ENCODE measurements at regions not wholly inside any gene's neighbourhood (a gene's known extent, or its start where the extent isn't known, plus 50 kb on each side); places are given as distances from the start of the nearest gene placed in this dataset.
"Not testable (repeated sequence)": the region's sequence is repeated elsewhere in the genome, so short reads cannot be mapped to it uniquely, and the experiment has no call there.

DNA sequence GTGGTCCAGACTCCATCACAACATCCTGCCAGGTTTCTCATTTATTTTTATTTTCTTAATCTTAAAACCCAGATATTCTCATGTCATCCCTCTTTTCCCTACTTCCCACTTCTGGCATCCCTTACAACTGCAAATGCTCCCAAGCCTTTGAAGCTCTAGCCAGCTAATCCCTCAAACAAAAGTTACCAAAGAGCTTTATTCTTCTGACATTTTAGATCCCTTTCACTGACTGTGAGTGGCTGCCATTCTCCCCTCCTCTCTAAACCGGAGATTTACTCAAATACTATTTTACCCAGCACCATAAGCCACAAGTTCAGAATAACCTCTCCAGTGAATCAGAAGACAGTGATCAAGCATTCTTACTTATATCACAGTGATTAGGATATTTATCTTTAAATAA, 569.0 kb upstream of the SYT4 start:
- no peaks in the 10 kb centered on the region for H3K9me2 ChIP-seq (ENCODE audit: insufficient read depth)
- H3F3A ChIP-seq (ENCODE audit: insufficient read depth), result peaks cover 21% of the 10 kb centered on the region
- no peaks in the 10 kb centered on the region for H3K9me3 ChIP-seq (ENCODE audit: low read depth)
- no peak overlapping the region for H3K27ac ChIP-seq
- no peaks in the 10 kb centered on the region for H3K36me3 ChIP-seq (ENCODE audit: low read depth)
- TF ChIP-seq EZH2 (IDR thresholded peaks at IDR 0.05; ENCODE audit: insufficient read depth, poor library complexity, severe bottlenecking) (no peak), EZH2phosphoT487 (IDR thresholded peaks at IDR 0.05; ENCODE audit: insufficient read depth, low read depth) (no peak)
- in situ Hi-C loops (cut with MboI), result no loop called here
- H4K20me1 ChIP-seq (ENCODE audit: insufficient read depth), result no peaks in the 10 kb centered on the region
- H3K4me1 ChIP-seq (ENCODE audit: insufficient read depth), result peaks cover 15% of the 10 kb centered on the region
- DNase-seq, result no peak
- 35 to 42% methylated on average over 1 of the region's 1 CpG for WGBS, 2 experiments (ENCODE audit: low coverage in 1 of 2, low lambda C conversion rate in 2 of 2, missing lambda C conversion rate in 2 of 2)
- H2AFZ ChIP-seq, result no peak overlapping the region
- H3K9ac ChIP-seq, result no peak overlapping the region
- no peaks in the 10 kb centered on the region for H3K79me2 ChIP-seq (ENCODE audit: insufficient read depth)
- no peaks in the 10 kb centered on the region for H3K27me3 ChIP-seq (replicated peaks; ENCODE audit: insufficient read depth)
- no peak overlapping the region for H3K4me3 ChIP-seq
- H3K4me2 ChIP-seq (ENCODE audit: unreplicated experiment), result no peak overlapping the region

DNA sequence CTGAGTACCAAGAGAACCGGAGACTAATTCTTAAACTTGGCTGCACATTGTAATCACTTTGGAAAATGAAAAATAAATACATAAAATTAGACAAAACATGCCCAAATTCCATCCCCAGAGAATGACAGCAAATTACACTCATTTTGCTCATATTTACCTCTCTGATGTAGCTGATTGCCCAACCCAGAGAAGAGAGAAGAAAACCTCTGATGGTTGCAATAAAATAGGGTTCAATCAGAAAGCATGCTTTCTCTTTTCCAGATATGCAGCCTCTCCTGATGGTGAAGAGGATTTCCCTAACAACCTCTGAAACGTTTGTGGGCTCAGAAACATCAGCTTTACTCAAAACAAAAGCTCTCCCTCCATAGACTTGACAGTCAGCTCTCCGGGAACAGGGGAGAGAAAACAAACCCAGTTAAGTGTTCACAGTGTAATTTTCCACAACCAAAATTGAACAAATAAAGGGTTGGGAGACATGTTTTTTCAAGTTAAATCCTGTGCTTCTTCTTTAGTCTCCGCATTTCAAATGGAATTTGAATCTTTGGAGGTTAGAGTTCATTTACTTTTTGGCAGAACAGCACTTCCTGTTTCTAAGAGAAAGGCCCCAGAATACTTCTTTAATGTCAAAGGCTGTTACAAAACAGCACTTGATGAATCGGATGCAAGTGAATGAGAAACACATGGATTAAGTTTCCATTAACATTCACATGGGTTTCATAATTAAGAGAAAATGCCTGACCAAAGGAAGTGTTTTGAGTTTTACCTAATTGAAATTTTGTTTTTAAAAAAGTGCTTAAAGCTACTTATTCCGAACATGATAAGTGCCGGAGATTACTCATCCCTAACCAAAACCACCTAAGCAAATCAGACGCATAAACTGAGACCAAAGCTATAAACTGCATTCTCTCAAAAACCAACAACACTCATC, 570.1 kb upstream of the SYT4 start:
- H3K9me2 ChIP-seq (ENCODE audit: insufficient read depth), result no peaks in the 10 kb centered on the region
- TF ChIP-seq EZH2phosphoT487 (IDR thresholded peaks at IDR 0.05; ENCODE audit: insufficient read depth, low read depth) (no peak), EZH2 (IDR thresholded peaks at IDR 0.05; ENCODE audit: insufficient read depth, poor library complexity, severe bottlenecking) (no peak)
- H3K4me1 ChIP-seq (ENCODE audit: insufficient read depth), result peaks cover 15% of the 10 kb centered on the region
- no peaks in the 10 kb centered on the region for H3K9me3 ChIP-seq (ENCODE audit: low read depth)
- H3K27ac ChIP-seq, result peak overlapping the region; percentile 45
- no peaks in the 10 kb centered on the region for H3K27me3 ChIP-seq (replicated peaks; ENCODE audit: insufficient read depth)
- H4K20me1 ChIP-seq (ENCODE audit: insufficient read depth), result no peaks in the 10 kb centered on the region
- H3K79me2 ChIP-seq (ENCODE audit: insufficient read depth), result no peaks in the 10 kb centered on the region
- DNase-seq, result peak; percentile 54
- peak overlapping the region; percentile 73 for H3K4me2 ChIP-seq (ENCODE audit: unreplicated experiment)
- peak overlapping the region; percentile 1; the same call in 1 of the 2 replicates for H3K9ac ChIP-seq
- in situ Hi-C loops (cut with MboI), result no loop called here
- WGBS, 2 experiments (ENCODE audit: low coverage in 1 of 2, low lambda C conversion rate in 2 of 2, missing lambda C conversion rate in 2 of 2), result 4 to 8% methylated on average over 8 of the region's 8 CpGs
- H3K4me3 ChIP-seq, result peak overlapping the region; percentile 43; the same call in 1 of the 2 replicates
- H2AFZ ChIP-seq, result peak overlapping the region; percentile 80
- H3F3A ChIP-seq (ENCODE audit: insufficient read depth), result peaks cover 21% of the 10 kb centered on the region
- no peaks in the 10 kb centered on the region for H3K36me3 ChIP-seq (ENCODE audit: low read depth)

DNA sequence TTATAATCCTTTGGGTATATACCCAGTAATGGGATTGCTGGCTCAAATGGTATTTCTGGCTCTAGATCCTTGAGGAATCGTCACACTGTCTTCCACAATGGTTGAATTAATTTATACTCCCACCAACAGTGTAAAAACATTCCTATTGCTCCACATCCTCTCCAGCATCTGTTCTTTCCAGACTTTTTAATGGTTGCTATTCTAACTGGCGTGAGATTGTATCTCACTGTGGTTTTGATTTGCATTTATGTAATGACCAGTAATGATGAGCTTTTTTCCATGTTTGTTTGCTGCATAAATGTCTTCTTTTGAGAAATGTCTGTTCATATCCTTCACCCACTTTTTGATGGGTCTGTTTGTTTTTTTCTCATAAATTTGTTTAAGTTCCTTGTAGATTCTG, 572.5 kb upstream of the SYT4 start:
- DNase-seq; H3K4me2 ChIP-seq (ENCODE audit: unreplicated experiment); H3K4me3 ChIP-seq; H3K27ac ChIP-seq; H3K9me2 ChIP-seq (ENCODE audit: insufficient read depth); H3K9ac ChIP-seq; H4K20me1 ChIP-seq (ENCODE audit: insufficient read depth); H3K27me3 ChIP-seq (replicated peaks; ENCODE audit: insufficient read depth); H3K9me3 ChIP-seq (ENCODE audit: low read depth); H2AFZ ChIP-seq; H3K79me2 ChIP-seq (ENCODE audit: insufficient read depth); H3K36me3 ChIP-seq (ENCODE audit: low read depth); in situ Hi-C loops (cut with MboI): not testable (repeated sequence)
- H3F3A ChIP-seq (ENCODE audit: insufficient read depth), result peaks cover 21% of the 10 kb centered on the region
- H3K4me1 ChIP-seq (ENCODE audit: insufficient read depth), result peaks cover 15% of the 10 kb centered on the region
- 73 to 78% methylated on average over 2 of the region's 2 CpGs for WGBS, 2 experiments (ENCODE audit: low coverage in 1 of 2, low lambda C conversion rate in 2 of 2, missing lambda C conversion rate in 2 of 2)

DNA sequence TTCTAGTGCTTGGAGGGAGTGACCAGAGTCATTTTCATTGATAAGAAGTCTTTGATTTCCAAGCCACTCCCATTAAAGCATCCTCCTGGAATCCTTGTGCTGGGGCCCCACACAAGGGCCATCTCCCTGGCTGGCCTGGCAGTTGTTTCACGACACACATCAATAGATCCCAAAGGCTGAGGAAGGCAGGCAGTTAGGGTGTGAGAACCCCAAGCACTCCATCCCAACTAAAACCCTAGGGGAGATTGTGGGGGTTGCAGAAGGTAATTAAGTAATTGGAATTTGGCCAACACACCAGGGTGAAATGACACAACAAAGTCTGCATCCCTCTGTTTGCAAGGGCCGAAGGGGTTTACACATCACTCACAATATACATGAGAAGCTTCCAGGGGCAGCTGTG, 578.1 kb upstream of the SYT4 start:
- TF ChIP-seq EZH2phosphoT487 (IDR thresholded peaks at IDR 0.05; ENCODE audit: insufficient read depth, low read depth) (no peak), EZH2 (IDR thresholded peaks at IDR 0.05; ENCODE audit: insufficient read depth, poor library complexity, severe bottlenecking) (no peak)
- H3K79me2 ChIP-seq (ENCODE audit: insufficient read depth), result no peaks in the 10 kb centered on the region
- H2AFZ ChIP-seq, result no peak overlapping the region
- no peaks in the 10 kb centered on the region for H3K9me2 ChIP-seq (ENCODE audit: insufficient read depth)
- no peak overlapping the region for H3K4me2 ChIP-seq (ENCODE audit: unreplicated experiment)
- H3K27ac ChIP-seq, result no peak overlapping the region
- in situ Hi-C loops (cut with MboI), result no loop called here
- WGBS, 2 experiments (ENCODE audit: low coverage in 1 of 2, low lambda C conversion rate in 2 of 2, missing lambda C conversion rate in 2 of 2), result 74 to 92% methylated on average over 2 of the region's 2 CpGs
- no peaks in the 10 kb centered on the region for H3K4me1 ChIP-seq (ENCODE audit: insufficient read depth)
- no peak overlapping the region for H3K4me3 ChIP-seq
- no peaks in the 10 kb centered on the region for H3K9me3 ChIP-seq (ENCODE audit: low read depth)
- H3F3A ChIP-seq (ENCODE audit: insufficient read depth), result no peaks in the 10 kb centered on the region
- H3K27me3 ChIP-seq (replicated peaks; ENCODE audit: insufficient read depth), result no peaks in the 10 kb centered on the region; the same call in 1 of the 2 replicates
- no peak for DNase-seq
- H4K20me1 ChIP-seq (ENCODE audit: insufficient read depth), result no peaks in the 10 kb centered on the region
- no peaks in the 10 kb centered on the region for H3K36me3 ChIP-seq (ENCODE audit: low read depth)
- H3K9ac ChIP-seq, result no peak overlapping the region
